ENCODE measurements at regions not wholly inside any gene's neighbourhood (a gene's known extent, or its start where the extent isn't known, plus 50 kb on each side); places are given as distances from the start of the nearest gene placed in this dataset.
"Not testable (repeated sequence)": the region's sequence is repeated elsewhere in the genome, so short reads cannot be mapped to it uniquely, and the experiment has no call there.

- CTCF ChIA-PET = no interaction called here
- Histone ChIP-seq H3K27ac (ENCODE audit: low read depth, low read length, poor library complexity, severe bottlenecking) (no peak overlapping the region), H3K27me3 (replicated peaks; ENCODE audit: insufficient read depth, low read depth, low read length, poor library complexity) (no peaks in the 10 kb centered on the region), H3K4me3 (ENCODE audit: low read depth, low read length, poor library complexity, severe bottlenecking) (no peak overlapping the region), H3K9me3 (ENCODE audit: low read depth, low read length, poor library complexity, severe bottlenecking) (no peaks in the 10 kb centered on the region), H3K4me1 (ENCODE audit: insufficient read depth, low read length, poor library complexity, severe bottlenecking) (no peaks in the 10 kb centered on the region), H3K36me3 (ENCODE audit: insufficient read depth, low read length, poor library complexity, severe bottlenecking) (no peaks in the 10 kb centered on the region)
- intact Hi-C loops (cut with micrococcal nuclease; ENCODE audit: unreplicated experiment) = no loop called here
- TF ChIP-seq CTCF (conservative IDR thresholded peaks at IDR 0.05; ENCODE audit: low read depth, low read length) = no peak
- no peak for TF ChIP-seq EZH2 (IDR thresholded peaks at IDR 0.05; ENCODE audit: borderline replicate concordance, low read depth, low read length, poor library complexity, severe bottlenecking)
- POLR2A ChIA-PET (ENCODE audit: low non-redundant PET) = no interaction called here
- no TSS peak for BruUV-seq (replicated peaks)
- no peak for DNase-seq (ENCODE audit: low spot score)
These were observed 89.7 kb upstream of the CMC1 start for GRCh38 chr3:28151608-28152228.

- intact Hi-C loops (cut with micrococcal nuclease; ENCODE audit: unreplicated experiment) = no loop called here
- Histone ChIP-seq H3K36me3 (ENCODE audit: insufficient read depth, low read length, poor library complexity, severe bottlenecking) (no peaks in the 10 kb centered on the region), H3K4me1 (ENCODE audit: insufficient read depth, low read length, poor library complexity, severe bottlenecking) (no peaks in the 10 kb centered on the region), H3K27me3 (replicated peaks; ENCODE audit: insufficient read depth, low read depth, low read length, poor library complexity) (no peaks in the 10 kb centered on the region), H3K9me3 (ENCODE audit: low read depth, low read length, poor library complexity, severe bottlenecking) (no peaks in the 10 kb centered on the region), H3K4me3 (ENCODE audit: low read depth, low read length, poor library complexity, severe bottlenecking) (no peak overlapping the region), H3K27ac (ENCODE audit: low read depth, low read length, poor library complexity, severe bottlenecking) (no peak overlapping the region)
- ChIA-PET POLR2A (ENCODE audit: low non-redundant PET) (no interaction called here), CTCF (no interaction called here)
- no peak for DNase-seq (ENCODE audit: low spot score)
- TF ChIP-seq CTCF (conservative IDR thresholded peaks at IDR 0.05; ENCODE audit: low read depth, low read length) = no peak
- no peak for TF ChIP-seq EZH2 (IDR thresholded peaks at IDR 0.05; ENCODE audit: borderline replicate concordance, low read depth, low read length, poor library complexity, severe bottlenecking)
- no TSS peak for BruUV-seq (replicated peaks)
These were observed 85.8 kb upstream of the CMC1 start for GRCh38 chr3:28155631-28156030.

- H3K27me3 ChIP-seq (replicated peaks; ENCODE audit: insufficient read depth, low read depth, low read length, poor library complexity); BruUV-seq (replicated peaks); H3K9me3 ChIP-seq (ENCODE audit: low read depth, low read length, poor library complexity, severe bottlenecking); H3K4me3 ChIP-seq (ENCODE audit: low read depth, low read length, poor library complexity, severe bottlenecking); intact Hi-C loops (cut with micrococcal nuclease; ENCODE audit: unreplicated experiment); H3K36me3 ChIP-seq (ENCODE audit: insufficient read depth, low read length, poor library complexity, severe bottlenecking); H3K4me1 ChIP-seq (ENCODE audit: insufficient read depth, low read length, poor library complexity, severe bottlenecking); DNase-seq (ENCODE audit: low spot score); H3K27ac ChIP-seq (ENCODE audit: low read depth, low read length, poor library complexity, severe bottlenecking); CTCF ChIA-PET; POLR2A ChIA-PET (ENCODE audit: low non-redundant PET): not testable (repeated sequence)
These were observed 84.8 kb upstream of the CMC1 start for GRCh38 chr3:28156599-28156998.

GRCh38 chr3:28171962-28172361, 69.5 kb upstream of the CMC1 start:
- H3K9me3 ChIP-seq (ENCODE audit: low read depth, low read length, poor library complexity, severe bottlenecking) = no peaks in the 10 kb centered on the region
- CTCF ChIA-PET = no interaction called here
- no TSS peak for BruUV-seq (replicated peaks)

More at GRCh38 chr3:28171962-28172361, 69.5 kb upstream of the CMC1 start:
- Histone ChIP-seq H3K27me3 (replicated peaks; ENCODE audit: insufficient read depth, low read depth, low read length, poor library complexity) (peaks cover 4% of the 10 kb centered on the region), H3K27ac (ENCODE audit: low read depth, low read length, poor library complexity, severe bottlenecking) (no peak overlapping the region), H3K4me1 (ENCODE audit: insufficient read depth, low read length, poor library complexity, severe bottlenecking) (no peaks in the 10 kb centered on the region), H3K4me3 (ENCODE audit: low read depth, low read length, poor library complexity, severe bottlenecking) (no peak overlapping the region), H3K36me3 (ENCODE audit: insufficient read depth, low read length, poor library complexity, severe bottlenecking) (no peaks in the 10 kb centered on the region)
- intact Hi-C loops (cut with micrococcal nuclease; ENCODE audit: unreplicated experiment) = no loop called here
- no peak for TF ChIP-seq EZH2 (IDR thresholded peaks at IDR 0.05; ENCODE audit: borderline replicate concordance, low read depth, low read length, poor library complexity, severe bottlenecking)
- no peak for TF ChIP-seq CTCF (conservative IDR thresholded peaks at IDR 0.05; ENCODE audit: low read depth, low read length)
- POLR2A ChIA-PET (ENCODE audit: low non-redundant PET) = no interaction called here
- DNase-seq (ENCODE audit: low spot score) = no peak
